HepG2 (cell line): ENCODE measurements at regions not wholly inside any gene's neighbourhood (a gene's known extent, or its start where the extent isn't known, plus 50 kb on each side); places are given as distances from the start of the nearest gene placed in this dataset.

Experiments used
- ATAC-seq: fragments of 200-7000 bp; cut with Tn5 transposase; 3 replicates; pipeline ENCODE4 v1.9.1; 2020; ENCODE audit warnings: mild to moderate bottlenecking, moderate library complexity
- BruUV-seq: library from RNA; stranded (reverse); fragments of 400-500 nt; replicated peaks from 2 replicates; lab custom pipeline; 2021; lab: Mats Ljungman, UMichigan
- CTCF ChIA-PET: fragments of 300-600 bp; formaldehyde crosslinking; extraction: SDS; loops from one replicate; lab custom pipeline; 2021; ENCODE audit warnings: low total read pairs, inconsistent platforms, low intra/inter-chr PET ratio; lab: Yijun Ruan, JAX
- POLR2A ChIA-PET: fragments of 350-600 bp; sonication (Branson Sonifier 250); formaldehyde crosslinking; loops from one replicate; lab custom pipeline; 2020; ENCODE audit warnings: antibody characterized with exemption, inconsistent platforms; lab: Yijun Ruan, JAX
- DNase-seq: peaks from one replicate; pipeline ENCODE4 v3.0.0-alpha.2; 2015; ENCODE audit warnings: low spot score
- FAIRE-seq: peaks from 3 replicates; lab custom pipeline; 2011; peaks lifted over from hg19 to GRCh38; lab: Jason Lieb, UNC
- H2AFZ ChIP-seq: one replicate; pipeline ENCODE4 v1.6.1; 2011; ENCODE audit warnings: low read length, inconsistent platforms
- H3K27ac ChIP-seq: fragments of 300-600 bp; 3 replicates; pipeline ENCODE4 v1.8.0; 2011; ENCODE audit warnings: mixed run types, mild to moderate bottlenecking, mixed read lengths, low read length, inconsistent platforms; ENCODE audit not compliant: insufficient read depth; ENCODE audit errors: extremely low read length
- H3K27me3 ChIP-seq, 2 experiments: fragments of 200-600 bp in 1 of 2; 2 replicates in 1 of 2; 3 replicates in 1 of 2; pipeline versions ENCODE4 v1.6.0 to v1.8.0; 2011; ENCODE audit warnings: low read length in 2 of 2, mild to moderate bottlenecking in 2 of 2, moderate library complexity in 2 of 2, inconsistent platforms in 1 of 2; ENCODE audit not compliant: insufficient read depth in 2 of 2, control insufficient read depth in 1 of 2
- H3K36me3 ChIP-seq, 2 experiments: fragments of 200-600 bp in 1 of 2; replicated peaks in 1 of 2; 2 replicates in 1 of 2; 3 replicates in 1 of 2; pipeline versions ENCODE4 v1.5.1 to v1.8.0; 2011; ENCODE audit warnings: low read length in 2 of 2, inconsistent platforms in 1 of 2; ENCODE audit not compliant: insufficient read depth in 2 of 2, control insufficient read depth in 1 of 2
- H3K4me1 ChIP-seq: 2 replicates; pipeline ENCODE4 v1.5.1; 2012; ENCODE audit warnings: low read length, inconsistent platforms; ENCODE audit not compliant: insufficient read depth
- H3K4me2 ChIP-seq: 2 replicates; pipeline ENCODE4 v1.6.0; 2011; ENCODE audit warnings: low read depth, low read length, inconsistent platforms
- H3K4me3 ChIP-seq, 3 experiments: fragments of 200-600 bp in 1 of 3; sonication (generic), shearing (Covaris generic) in 1 of 3; replicated peaks in 1 of 3; 2 replicates each; pipeline ENCODE4 v1.5.1; 2011 to 2016; ENCODE audit warnings: low read length in 3 of 3, inconsistent platforms in 2 of 3, low read depth in 2 of 3, mild to moderate bottlenecking in 2 of 3, control low read depth in 1 of 3, mixed read lengths in 1 of 3; ENCODE audit not compliant: insufficient read depth in 1 of 3
- H3K79me2 ChIP-seq: one replicate; pipeline ENCODE4 v1.6.1; 2011; ENCODE audit warnings: low read length, inconsistent platforms; ENCODE audit not compliant: insufficient read depth
- H3K9ac ChIP-seq: 2 replicates; pipeline ENCODE4 v1.6.0; 2011; ENCODE audit warnings: mild to moderate bottlenecking, low read depth, low read length, inconsistent platforms; ENCODE audit not compliant: insufficient read depth
- H3K9me3 ChIP-seq: 2 replicates; pipeline ENCODE4 v1.5.1; 2012; ENCODE audit warnings: mild to moderate bottlenecking, low read length
- H4K20me1 ChIP-seq: 2 replicates; pipeline ENCODE4 v1.6.0; 2011; ENCODE audit warnings: inconsistent platforms, mild to moderate bottlenecking, low read length, moderate library complexity; ENCODE audit not compliant: insufficient read depth
- KLF16 ChIP-seq, 2 experiments: sonication (generic) in 1 of 2; formaldehyde crosslinking in 1 of 2; IDR thresholded peaks; 2 replicates each; pipeline versions ENCODE4 v1.6.1 to v1.8.0; 2016 to 2023; ENCODE audit warnings: missing genetic modification reagents in 2 of 2, missing compliant biosample characterization in 1 of 2
- SMAD3 ChIP-seq: sonication (generic); formaldehyde crosslinking; IDR thresholded peaks from 2 replicates; pipeline ENCODE4 v1.4.0; 2020; ENCODE audit warnings: missing genetic modification reagents
- SOX5 ChIP-seq: IDR thresholded peaks from 2 replicates; pipeline ENCODE4 v1.6.1; 2016; ENCODE audit warnings: borderline replicate concordance
- TFDP1 ChIP-seq: IDR thresholded peaks from 2 replicates; pipeline ENCODE4 v1.6.1; 2016; ENCODE audit warnings: missing compliant biosample characterization, missing genetic modification reagents, borderline replicate concordance
- ZNF143 ChIP-seq: sonication (generic); formaldehyde crosslinking; IDR thresholded peaks from 2 replicates; pipeline ENCODE4 v1.4.0; 2020; ENCODE audit warnings: missing genetic modification reagents
- ZNF407 ChIP-seq: sonication (generic); formaldehyde crosslinking; IDR thresholded peaks from one replicate; pipeline ENCODE4 v1.5.1; 2020; ENCODE audit warnings: mild to moderate bottlenecking, missing genetic modification reagents; ENCODE audit errors: not compliant biosample characterization
- ZNF432 ChIP-seq: sonication (generic); formaldehyde crosslinking; IDR thresholded peaks from 2 replicates; pipeline ENCODE4 v1.5.0; 2020; ENCODE audit warnings: missing genetic modification reagents, mild to moderate bottlenecking, borderline replicate concordance
- ZNF790 ChIP-seq: sonication (generic); formaldehyde crosslinking; IDR thresholded peaks from 2 replicates; pipeline ENCODE4 v1.8.0; 2022; ENCODE audit warnings: missing genetic modification reagents, mild to moderate bottlenecking, borderline replicate concordance
- WGBS: methylation state at CpG from one replicate; pipeline ENCODE4 v1.1.6; 2017; ENCODE audit warnings: low lambda C conversion rate; 5-methylcytosine and 5-hydroxymethylcytosine counted together
- in situ Hi-C: cut with HindIII; loops from 2 replicates; pipeline ENCODE4 v1.10.0; 2017; ENCODE audit warnings: low pct_unique_long_range_greater_than_20kb; ENCODE audit not compliant: extremely low pct_ligation_motif_present
- intact Hi-C: fragments of 100-400 bp; cut with micrococcal nuclease; formaldehyde crosslinking; loops from one replicate; pipeline ENCODE4 v1.10.0; 2022; ENCODE audit not compliant: unreplicated experiment

- no peak for TF ChIP-seq ZNF407
- TF ChIP-seq TFDP1 (CRISPR knock-in tag): no peak
- TF ChIP-seq ZNF432 (CRISPR knock-in tag): no peak
Observed at GRCh38 chr1:58310881-58311280, 235.6 kb downstream of the OMA1 start (continued).

DNA sequence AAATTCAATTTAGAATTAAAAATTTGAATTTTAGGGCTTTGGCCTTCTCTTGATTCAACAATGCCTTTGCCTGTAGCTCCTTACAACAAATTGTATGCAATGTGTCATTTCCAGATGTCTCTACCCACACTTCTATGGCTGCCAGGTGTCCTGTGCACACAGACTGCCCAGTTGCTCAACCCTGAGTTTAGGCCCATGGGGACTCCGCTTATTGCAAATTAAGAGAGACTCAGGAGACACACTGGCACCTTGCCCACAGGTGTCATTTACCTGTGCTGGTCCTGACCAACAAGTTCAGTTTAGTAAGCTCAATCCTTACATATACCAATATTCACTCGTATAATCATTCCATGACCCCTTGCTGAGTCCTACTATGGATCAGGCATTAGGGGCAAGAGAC lies 236.1 kb downstream of the OMA1 start:
- 29% methylated on average over 1 of the region's 2 CpGs for WGBS
- intact Hi-C loops: no loop called here
- H3K4me3 ChIP-seq: no peak overlapping the region
- H4K20me1 ChIP-seq: no peaks in the 10 kb centered on the region
- no peak overlapping the region for H3K4me2 ChIP-seq
- DNase-seq (no peak), FAIRE-seq (no peak), ATAC-seq (no peak)
- no peaks in the 10 kb centered on the region for H3K4me1 ChIP-seq
- H2AFZ ChIP-seq: no peak overlapping the region
- H3K9ac ChIP-seq: no peak overlapping the region
- no TSS peak for BruUV-seq
- in situ Hi-C loops: no loop called here
- H3K27me3 ChIP-seq: no peaks in the 10 kb centered on the region
- no peak for TF ChIP-seq SOX5 (CRISPR knock-in tag)
- no peak for TF ChIP-seq ZNF143 (CRISPR knock-in tag)
- TF ChIP-seq ZNF790 (CRISPR knock-in tag): no peak
- no peak for TF ChIP-seq SMAD3 (CRISPR knock-in tag)
- no peak for TF ChIP-seq KLF16 (CRISPR knock-in tag; IDR thresholded peaks at IDR 0.05)
- H3K27ac ChIP-seq: no peak overlapping the region
- POLR2A ChIA-PET: no interaction called here
- CTCF ChIA-PET: no interaction called here
- H3K9me3 ChIP-seq: no peaks in the 10 kb centered on the region
- H3K36me3 ChIP-seq: no peaks in the 10 kb centered on the region
- H3K79me2 ChIP-seq: no peaks in the 10 kb centered on the region
